GM21360 (cell line): ENCODE measurements at regions not wholly inside any gene's neighbourhood (a gene's known extent, or its start where the extent isn't known, plus 50 kb on each side); places are given as distances from the start of the nearest gene placed in this dataset.
A peak's percentile ranks its signal among the peaks of the same experiment; 100 is the strongest.
"Not testable (repeated sequence)": the region's sequence is repeated elsewhere in the genome, so short reads cannot be mapped to it uniquely, and the experiment has no call there.

Experiments
- ATAC-seq: cut with Tn5 transposase; IDR thresholded peaks from one replicate; pipeline ENCODE4 v1.9.1; 2021; ENCODE audit warnings: mild to moderate bottlenecking, moderate library complexity; ENCODE audit not compliant: unreplicated experiment

DNA sequence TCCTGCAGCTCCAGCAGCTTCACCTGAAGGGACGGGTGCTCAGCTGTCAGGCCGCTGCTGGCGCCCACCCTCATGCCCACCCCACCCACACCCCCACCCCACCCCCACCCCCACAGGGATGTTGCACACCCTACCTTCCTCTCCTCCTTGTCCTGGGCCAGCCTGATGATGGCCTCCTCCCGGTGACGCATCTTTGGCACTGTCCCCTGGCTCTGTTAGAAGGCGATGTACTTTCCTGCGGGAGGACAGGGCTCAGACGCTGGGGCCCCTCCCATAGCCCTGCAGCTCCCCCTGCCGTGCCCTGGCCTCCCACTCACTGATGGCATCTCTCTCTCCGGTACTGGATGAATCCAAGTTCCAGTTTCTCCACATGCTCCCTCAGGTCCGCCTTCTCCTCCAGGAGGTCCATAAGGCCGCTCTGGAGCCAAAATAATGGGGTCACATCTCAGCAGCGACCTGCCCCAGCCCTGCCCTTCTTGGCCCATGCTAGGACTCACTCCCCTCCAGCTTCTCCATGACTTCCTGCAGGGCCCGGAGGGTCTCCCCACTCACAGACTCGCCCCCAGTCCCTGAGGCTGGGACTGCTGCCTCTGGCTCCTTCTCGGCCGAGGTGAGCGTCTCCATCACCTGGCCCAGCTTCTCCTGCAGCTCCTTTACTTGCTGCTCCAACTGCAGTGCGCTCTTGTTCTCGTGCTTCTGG lies 55.2 kb downstream of the GOLGA8B start:
- ATAC-seq = not testable (repeated sequence)

GRCh38 chr15:34527641-34528040 lies 55.8 kb downstream of the GOLGA8B start:
- not testable (repeated sequence) for ATAC-seq

DNA sequence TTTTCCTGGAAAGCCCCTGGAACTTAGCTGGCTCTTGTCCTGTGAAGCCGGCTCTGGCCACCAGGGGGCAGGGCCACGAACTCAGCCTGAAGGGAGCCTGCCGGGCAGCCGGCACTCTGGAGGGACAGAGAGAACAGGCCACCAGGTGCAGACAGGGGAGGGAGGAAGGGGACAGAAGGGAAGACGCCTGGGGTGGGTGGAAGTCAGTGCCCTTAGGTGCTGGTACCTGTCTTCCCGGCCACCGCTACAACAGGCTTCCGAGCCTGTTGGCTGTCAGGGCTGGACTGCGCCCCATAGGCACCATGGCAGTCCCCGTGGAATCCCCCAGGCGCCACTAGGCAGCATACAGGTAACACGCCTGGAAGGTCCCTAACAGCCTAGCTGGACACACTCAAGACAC lies 59.6 kb downstream of the GOLGA8B start:
- not testable (repeated sequence) for ATAC-seq

- not testable (repeated sequence) for ATAC-seq
Observed at GRCh38 chr15:34522601-34523000, 60.9 kb downstream of the GOLGA8B start.

DNA sequence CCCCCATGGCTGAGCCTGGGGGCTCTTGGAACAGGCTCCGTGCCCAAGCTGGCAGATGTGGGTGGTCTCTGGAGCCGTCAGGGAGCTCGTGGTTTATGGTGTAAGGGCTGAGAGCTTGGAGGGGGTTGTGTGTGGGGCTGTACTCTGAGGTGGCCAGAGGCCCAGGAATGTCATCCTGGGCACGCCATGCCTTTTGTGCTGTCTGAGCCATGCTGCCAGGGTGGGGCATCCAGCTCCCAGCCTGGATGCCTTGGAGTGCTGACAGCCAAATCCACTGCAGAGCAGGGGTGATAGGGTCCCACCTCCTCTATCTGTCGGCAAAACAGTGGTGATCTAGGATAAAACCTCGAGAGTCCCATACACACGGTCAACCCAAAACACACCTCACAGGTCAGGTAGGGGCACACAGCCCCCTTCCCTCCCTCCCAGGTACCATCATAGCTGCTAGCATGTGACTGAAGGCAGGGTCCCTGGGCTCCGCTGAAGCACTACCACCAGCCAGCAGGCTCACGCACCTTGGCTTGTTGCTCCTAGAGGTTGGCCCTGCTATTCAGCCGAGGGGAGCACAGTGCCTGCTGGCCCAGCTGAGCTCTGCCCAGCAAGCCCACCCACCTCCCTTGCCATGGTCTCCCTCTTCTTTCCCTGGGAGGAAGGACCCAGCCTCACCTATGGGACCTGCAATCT lies 61.5 kb downstream of the GOLGA8B start:
- ATAC-seq = not testable (repeated sequence)

GRCh38 chr15:34520566-34520965 lies 62.9 kb downstream of the GOLGA8B start:
- no peak for ATAC-seq

GRCh38 chr15:34520010-34520409 lies 63.4 kb downstream of the GOLGA8B start:
- ATAC-seq = not testable (repeated sequence)

- ATAC-seq = peak; percentile 66
Observed at GRCh38 chr15:34514251-34514670, 69.2 kb downstream of the GOLGA8B start.

DNA sequence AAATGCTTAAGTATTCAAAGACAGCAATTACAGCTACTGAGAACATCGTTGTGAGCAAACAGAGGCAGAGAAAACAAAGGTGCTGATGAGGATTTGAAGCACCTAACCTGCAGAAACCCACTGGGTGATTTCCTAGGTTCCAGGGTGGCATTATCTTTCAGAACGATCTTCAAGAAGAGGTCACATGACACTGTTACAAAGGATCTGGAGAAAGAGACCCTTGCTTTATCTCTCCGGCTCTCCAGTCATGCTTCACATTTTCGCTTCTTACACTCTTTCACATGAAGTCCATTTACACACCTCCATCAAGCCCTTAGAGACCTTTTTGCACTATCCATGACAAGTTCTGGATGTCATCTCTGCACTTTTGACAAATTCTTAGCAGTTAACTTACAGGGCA lies 70.8 kb downstream of the GOLGA8B start:
- ATAC-seq = no peak

DNA sequence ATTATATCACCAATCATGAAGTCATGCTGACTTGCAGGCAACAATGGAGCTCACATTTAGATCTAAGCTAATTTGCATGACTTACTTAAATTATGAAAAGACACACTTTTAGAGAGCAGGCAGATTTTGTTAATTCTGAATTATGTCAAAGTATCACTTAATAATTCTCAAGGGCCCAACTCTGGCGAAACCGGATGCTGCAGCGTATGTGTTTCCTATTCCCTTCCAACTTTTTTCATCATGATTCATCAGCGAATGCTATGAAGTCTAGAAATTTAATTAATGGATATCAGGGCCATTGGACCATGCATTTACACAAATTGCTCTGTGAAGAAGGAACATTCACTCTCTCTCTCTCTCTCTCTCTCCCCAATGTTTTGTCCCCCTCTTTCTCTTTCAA lies 63.5 kb upstream of the GOLGA8A start:
- no peak for ATAC-seq

DNA sequence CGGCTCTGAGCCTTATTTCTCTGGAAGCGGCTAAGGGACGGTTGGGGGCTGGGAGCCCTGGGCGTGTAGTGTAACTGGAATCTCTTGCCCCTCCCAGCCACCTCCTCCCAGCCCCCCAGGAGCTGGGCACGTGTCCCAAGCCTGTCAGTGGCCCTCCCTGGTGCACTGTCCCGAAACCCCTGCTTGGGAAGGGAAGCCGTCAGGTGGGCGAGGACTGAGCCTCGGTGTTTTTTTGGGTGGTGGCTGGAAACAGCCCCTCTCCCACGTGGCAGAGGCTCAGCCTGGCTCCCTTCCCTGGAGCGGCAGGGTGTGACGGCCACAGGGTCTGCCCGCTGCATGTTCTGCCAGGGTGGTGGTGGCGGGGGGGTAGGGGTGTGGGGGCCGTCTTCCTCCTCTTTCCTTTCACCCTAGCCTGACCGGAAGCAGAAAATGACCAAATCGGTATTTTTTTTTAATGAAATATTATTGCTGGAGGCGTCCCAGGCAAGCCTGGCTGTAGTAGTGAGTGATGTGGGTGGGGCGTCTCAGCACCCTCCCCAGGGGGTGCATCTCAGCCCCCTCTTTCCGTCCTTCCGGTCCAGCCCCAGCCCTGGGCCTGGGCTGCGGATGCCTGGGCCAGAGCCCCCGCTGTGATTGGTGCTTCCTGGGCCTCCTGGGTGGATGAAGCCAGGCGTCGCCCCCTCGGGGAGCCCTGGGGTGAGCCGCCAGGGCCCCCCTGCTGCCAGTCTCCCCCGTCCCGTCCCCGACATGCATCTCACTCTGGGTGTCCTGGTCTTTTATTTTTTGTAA lies 58.8 kb upstream of the GOLGA8A start:
- no peak for ATAC-seq

DNA sequence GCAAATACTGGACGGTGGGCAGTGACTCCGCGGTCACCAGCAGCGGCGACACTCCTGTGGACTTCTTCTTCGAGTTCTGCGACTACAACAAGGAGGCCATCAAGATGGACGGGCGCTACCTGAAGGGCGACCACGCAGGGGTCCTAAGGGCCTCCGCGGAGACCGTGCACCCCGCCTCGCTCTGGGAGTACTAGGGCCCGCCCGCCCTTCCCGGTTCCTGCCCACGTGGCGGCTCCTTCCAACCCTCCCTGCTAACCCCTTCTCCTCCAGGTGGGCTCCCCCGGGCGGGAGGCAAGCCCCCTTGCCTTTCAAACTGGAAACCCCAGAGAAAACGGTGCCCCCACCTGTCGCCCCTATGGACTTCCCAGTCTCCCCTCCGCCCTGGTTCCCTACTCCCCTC lies 58.1 kb upstream of the GOLGA8A start:
- ATAC-seq = not testable (repeated sequence)

DNA sequence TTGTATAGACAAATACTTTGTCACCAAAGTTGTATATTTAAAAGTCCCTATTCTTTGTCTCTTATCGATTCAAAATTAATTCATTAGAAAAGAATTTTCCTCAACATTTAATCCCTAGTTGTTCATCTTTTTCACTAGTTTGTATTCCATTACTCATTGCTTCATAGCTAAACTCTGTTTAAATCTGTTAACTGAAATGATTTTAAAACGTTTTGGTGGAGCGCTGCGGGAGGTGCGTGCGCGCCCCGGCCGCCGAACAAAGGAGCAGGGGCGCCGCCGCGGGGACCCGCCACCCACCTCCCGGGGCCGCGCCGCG lies 56.4 kb upstream of the GOLGA8A start:
- no peak for ATAC-seq

- no peak for ATAC-seq
Observed at GRCh38 chr15:34493001-34493400, 55.4 kb upstream of the GOLGA8A start.

- ATAC-seq = not testable (repeated sequence)
Observed at GRCh38 chr15:34491488-34491887, 53.9 kb upstream of the GOLGA8A start.

GRCh38 chr15:34490417-34491193 lies 53.0 kb upstream of the GOLGA8A start:
- no peak for ATAC-seq

DNA sequence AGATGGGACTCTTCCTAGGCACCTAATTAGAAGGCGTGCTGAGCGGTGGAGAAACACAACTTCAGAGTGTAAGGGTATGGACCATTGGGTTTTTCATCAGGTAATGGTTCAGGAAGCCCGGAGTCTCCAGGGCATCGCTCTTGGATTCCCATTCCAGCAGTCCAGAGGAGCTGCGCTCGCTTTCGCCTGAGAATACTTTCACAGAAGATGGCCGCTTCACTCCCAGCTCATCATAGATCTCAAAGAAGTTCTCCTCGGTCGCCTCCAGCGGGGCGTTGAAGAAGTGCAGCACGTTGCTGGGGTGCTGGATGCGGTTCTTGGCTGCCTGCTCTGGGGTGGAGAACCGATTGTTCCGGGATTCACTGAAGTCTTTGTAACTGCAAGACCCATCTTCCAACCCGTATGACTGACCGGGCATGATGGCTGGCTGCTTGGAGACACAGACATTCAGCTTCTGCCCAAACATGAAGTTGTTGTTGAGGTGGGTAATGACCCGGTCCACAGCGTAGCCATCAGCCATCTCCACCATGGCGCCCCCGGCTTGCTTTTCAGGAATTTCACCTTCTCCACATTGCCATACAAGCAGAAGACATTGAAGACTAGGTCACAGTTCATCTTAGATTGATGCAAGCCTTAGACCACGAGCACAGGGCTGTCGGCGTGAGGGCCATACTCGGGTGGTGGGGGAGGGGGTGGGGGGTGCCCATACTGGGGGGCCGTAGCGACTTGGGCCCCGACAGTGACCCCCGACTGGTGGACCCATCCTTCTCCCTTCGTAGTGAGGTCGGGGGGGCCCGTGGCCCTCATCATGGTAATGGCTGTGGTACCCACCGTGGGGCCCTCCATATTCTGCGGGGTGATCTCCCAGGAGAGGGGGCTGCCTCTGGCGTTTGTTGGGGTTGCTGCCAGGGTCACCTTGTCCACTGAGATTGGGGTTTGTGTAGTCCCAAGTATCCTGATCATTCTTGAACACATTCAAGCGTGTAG lies 51.7 kb upstream of the GOLGA8A start:
- not testable (repeated sequence) for ATAC-seq
